H9 (cell line): ENCODE measurements at regions not wholly inside any gene's neighbourhood (a gene's known extent, or its start where the extent isn't known, plus 50 kb on each side); places are given as distances from the start of the nearest gene placed in this dataset.

Source experiments
- DNase-seq: peaks from one replicate; pipeline ENCODE4 v3.0.0-alpha.2; 2017
- H2AFZ ChIP-seq: one replicate; pipeline ENCODE4 v1.6.1; 2013; ENCODE audit warnings: mild to moderate bottlenecking, low read length, control low read depth, moderate library complexity
- H2AK5ac ChIP-seq: 2 replicates; pipeline ENCODE4 v1.6.1; 2013; ENCODE audit warnings: low read length, control low read depth, mixed read lengths; ENCODE audit not compliant: insufficient read length
- H2BK120ac ChIP-seq: one replicate; pipeline ENCODE4 v1.6.1; 2013; ENCODE audit warnings: low read depth, mild to moderate bottlenecking, low read length, control low read depth, inconsistent platforms; ENCODE audit not compliant: poor library complexity, severe bottlenecking
- H2BK12ac ChIP-seq: 2 replicates; pipeline ENCODE4 v1.6.1; 2013; ENCODE audit warnings: low read length, control low read depth, mixed read lengths, low read depth; ENCODE audit not compliant: insufficient read length
- H2BK15ac ChIP-seq: 2 replicates; pipeline ENCODE4 v1.6.1; 2013; ENCODE audit warnings: low read depth, low read length, control low read depth
- H2BK20ac ChIP-seq: one replicate; pipeline ENCODE4 v1.6.1; 2013; ENCODE audit warnings: low read depth, mild to moderate bottlenecking, low read length, control low read depth, inconsistent platforms; ENCODE audit not compliant: poor library complexity, severe bottlenecking
- H2BK5ac ChIP-seq: 2 replicates; pipeline ENCODE4 v1.6.1; 2013; ENCODE audit warnings: low read length, control low read depth, mixed read lengths; ENCODE audit not compliant: insufficient read length
- H3K14ac ChIP-seq: 2 replicates; pipeline ENCODE4 v1.6.1; 2013; ENCODE audit warnings: low read length, control low read depth; ENCODE audit not compliant: insufficient read depth
- H3K18ac ChIP-seq: 2 replicates; pipeline ENCODE4 v1.6.1; 2013; ENCODE audit warnings: low read depth, mild to moderate bottlenecking, mixed read lengths, low read length, control low read depth; ENCODE audit not compliant: insufficient read length
- H3K23ac ChIP-seq: 2 replicates; pipeline ENCODE4 v1.6.1; 2013; ENCODE audit warnings: low read length, control low read depth, mixed read lengths, low read depth; ENCODE audit not compliant: insufficient read length
- H3K23me2 ChIP-seq: 2 replicates; pipeline ENCODE4 v1.6.1; 2013; ENCODE audit warnings: low read depth, mild to moderate bottlenecking, mixed read lengths, low read length, control low read depth; ENCODE audit not compliant: insufficient read length, poor library complexity, severe bottlenecking
- H3K27ac ChIP-seq: 2 replicates; pipeline ENCODE4 v1.5.1; 2013; ENCODE audit warnings: low read length, control low read depth, mixed read lengths, low read depth; ENCODE audit not compliant: insufficient read length
- H3K27me3 ChIP-seq: 2 replicates; pipeline ENCODE4 v1.6.1; 2013; ENCODE audit warnings: low read length, control low read depth, inconsistent platforms; ENCODE audit not compliant: insufficient read depth
- H3K4ac ChIP-seq: 2 replicates; pipeline ENCODE4 v1.6.1; 2013; ENCODE audit warnings: low read depth, mild to moderate bottlenecking, control low read depth, inconsistent platforms, low read length, moderate library complexity
- H3K4me1 ChIP-seq: 2 replicates; pipeline ENCODE4 v1.6.1; 2013; ENCODE audit warnings: low read length, control low read depth, inconsistent platforms; ENCODE audit not compliant: insufficient read depth
- H3K4me2 ChIP-seq: 2 replicates; pipeline ENCODE4 v1.6.1; 2013; ENCODE audit warnings: low read length, control low read depth, mixed read lengths; ENCODE audit not compliant: insufficient read length, insufficient read depth
- H3K56ac ChIP-seq: 2 replicates; pipeline ENCODE4 v1.6.1; 2013; ENCODE audit warnings: low read depth, mild to moderate bottlenecking, mixed read lengths, low read length, control low read depth; ENCODE audit not compliant: insufficient read length
- H3K79me1 ChIP-seq: 2 replicates; pipeline ENCODE4 v1.6.1; 2013; ENCODE audit warnings: low read depth, mild to moderate bottlenecking, moderate library complexity, low read length, control low read depth, inconsistent platforms; ENCODE audit not compliant: insufficient read depth, poor library complexity, severe bottlenecking
- H3K79me2 ChIP-seq: 2 replicates; pipeline ENCODE4 v1.6.1; 2013; ENCODE audit warnings: low read length, control low read depth, inconsistent platforms; ENCODE audit not compliant: insufficient read depth
- H3K9ac ChIP-seq: 2 replicates; pipeline ENCODE4 v1.6.1; 2013; ENCODE audit warnings: low read length, control low read depth, mixed read lengths; ENCODE audit not compliant: insufficient read length; ENCODE audit errors: extremely low read depth
- H3K9me3 ChIP-seq: one replicate; pipeline ENCODE4 v1.6.1; 2013; ENCODE audit warnings: low read depth, low read length, inconsistent platforms; ENCODE audit not compliant: control insufficient read depth
- H3T11ph ChIP-seq: one replicate; pipeline ENCODE4 v1.6.1; 2013; ENCODE audit warnings: mild to moderate bottlenecking, low read length, control low read depth, inconsistent platforms
- H4K20me1 ChIP-seq: one replicate; pipeline ENCODE4 v1.6.1; 2013; ENCODE audit not compliant: control insufficient read depth, insufficient read length, insufficient read depth
- H4K5ac ChIP-seq: 2 replicates; pipeline ENCODE4 v1.6.1; 2013; ENCODE audit warnings: low read depth, mild to moderate bottlenecking, mixed read lengths, low read length, control low read depth; ENCODE audit not compliant: insufficient read length
- H4K8ac ChIP-seq: replicated peaks from 2 replicates; pipeline ENCODE4 v1.6.1; 2013; ENCODE audit warnings: low read length, control low read depth, mixed read lengths, low read depth; ENCODE audit not compliant: insufficient read length
- H4K91ac ChIP-seq: 2 replicates; pipeline ENCODE4 v1.6.1; 2013; ENCODE audit warnings: low read depth, mild to moderate bottlenecking, moderate library complexity, mixed read lengths, low read length, control low read depth; ENCODE audit not compliant: insufficient read length
- H3K27ac Mint-ChIP-seq, 3 experiments: 2 replicates in 2 of 3; 3 replicates in 1 of 3; pipeline ENCODE4 v1.8.0; 2020 to 2021; ENCODE audit warnings: mixed read lengths in 3 of 3, mild to moderate bottlenecking in 1 of 3, moderate library complexity in 1 of 3
- H3K27me3 Mint-ChIP-seq: 2 replicates; pipeline ENCODE4 v1.8.0; 2021; ENCODE audit warnings: low read depth, mild to moderate bottlenecking, moderate library complexity, mixed read lengths
- H3K36me3 Mint-ChIP-seq, 3 experiments: 2 replicates in 2 of 3; 3 replicates in 1 of 3; pipeline ENCODE4 v1.8.0; 2020 to 2021; ENCODE audit warnings: low read depth in 3 of 3, mixed read lengths in 3 of 3; ENCODE audit not compliant: insufficient read depth in 1 of 3
- H3K4me1 Mint-ChIP-seq, 2 experiments: 2 replicates each; pipeline ENCODE4 v1.8.0; 2020; ENCODE audit warnings: mixed read lengths in 2 of 2
- H3K4me3 Mint-ChIP-seq, 2 experiments: 2 replicates in 1 of 2; 3 replicates in 1 of 2; pipeline ENCODE4 v1.8.0; 2020 to 2021; ENCODE audit warnings: mild to moderate bottlenecking in 2 of 2, mixed read lengths in 2 of 2, moderate library complexity in 1 of 2
- H3K9me3 Mint-ChIP-seq, 2 experiments: 2 replicates in 1 of 2; 3 replicates in 1 of 2; pipeline ENCODE4 v1.8.0; 2020; ENCODE audit warnings: mild to moderate bottlenecking in 2 of 2, mixed read lengths in 2 of 2, moderate library complexity in 1 of 2
- CTCF ChIP-seq: fragments of 200-600 bp; sonication (generic); conservative IDR thresholded peaks from 3 replicates; pipeline ENCODE4 v1.8.0; 2021; ENCODE audit warnings: antibody characterized with exemption, mild to moderate bottlenecking
- WGBS: extraction: QIAGEN DNeasy Blood & Tissue Kit; methylation state at CpG from one replicate; pipeline ENCODE4 v1.1.7; 2013; ENCODE audit warnings: missing lambda C conversion rate, low lambda C conversion rate, mixed read lengths; ENCODE audit not compliant: insufficient read length; ENCODE audit errors: extremely low coverage; 5-methylcytosine and 5-hydroxymethylcytosine counted together

DNA sequence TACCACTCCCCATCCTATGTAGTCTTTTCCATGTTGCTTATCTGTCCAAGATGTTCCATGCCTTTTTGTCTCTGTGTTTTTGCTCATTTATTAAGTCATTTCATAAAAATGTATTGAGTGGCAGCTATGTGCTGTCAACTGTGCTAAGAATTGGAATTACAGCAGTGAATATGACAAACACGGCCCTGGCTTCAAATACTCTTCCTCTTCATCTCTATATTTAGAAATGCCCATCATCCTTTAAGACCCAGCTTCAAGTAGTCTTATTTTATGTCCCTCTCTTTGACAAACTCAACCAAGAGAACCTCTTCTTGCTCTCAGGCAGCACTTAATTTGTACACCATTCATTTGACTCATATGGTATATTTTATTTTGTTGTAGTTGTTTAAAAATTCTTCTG lies 55.4 kb upstream of the AMOT start:
- Histone ChIP-seq H3K9me3 (no peaks in the 10 kb centered on the region), H3K14ac (no peak overlapping the region), H3K27me3 (no peaks in the 10 kb centered on the region), H3K4ac (no peak overlapping the region), H2AFZ (no peak overlapping the region), H3K27ac (no peak overlapping the region), H3K4me2 (no peak overlapping the region), H2BK15ac (no peak overlapping the region), H3K23ac (no peak overlapping the region), H2BK20ac (no peak overlapping the region), H3K79me1 (no peaks in the 10 kb centered on the region), H3K23me2 (no peaks in the 10 kb centered on the region), H2BK5ac (no peak overlapping the region), H4K8ac (no peak overlapping the region), H2BK120ac (no peak overlapping the region), H2AK5ac (no peak overlapping the region), H3T11ph (no peak overlapping the region), H2BK12ac (no peak overlapping the region), H3K9ac (no peak overlapping the region), H4K20me1 (no peaks in the 10 kb centered on the region), H3K79me2 (no peaks in the 10 kb centered on the region), H3K56ac (no peak overlapping the region), H3K4me1 (no peaks in the 10 kb centered on the region), H3K18ac (no peak overlapping the region), H4K5ac (no peak overlapping the region), H4K91ac (no peak overlapping the region)
- DNase-seq: no peak
- no peak overlapping the region for H3K27ac Mint-ChIP-seq
- no peak for TF ChIP-seq CTCF
- no peaks in the 10 kb centered on the region for H3K27me3 Mint-ChIP-seq
- H3K4me1 Mint-ChIP-seq: no peaks in the 10 kb centered on the region
- no peaks in the 10 kb centered on the region; a peak in 1 of 5 replicates for H3K9me3 Mint-ChIP-seq
- no CpG with 5 or more reads among the region's 1 CpG for WGBS
- no peaks in the 10 kb centered on the region for H3K36me3 Mint-ChIP-seq
- H3K4me3 Mint-ChIP-seq: no peak overlapping the region
